Transverse colon (tissue), 4 donors: ENCODE measurements at regions not wholly inside any gene's neighbourhood (a gene's known extent, or its start where the extent isn't known, plus 50 kb on each side); places are given as distances from the start of the nearest gene placed in this dataset.

Experiments used
- DNase-seq: peaks from one replicate; pipeline ENCODE4 v3.0.0-alpha.2; 2019
- H3K27ac ChIP-seq, 4 donors: fragments of 200-600 bp; sonication (generic); 2 replicates each; pipeline ENCODE4 v1.5.1; 2016 to 2018; ENCODE audit warnings: inconsistent platforms in 4 of 4
- H3K27me3 ChIP-seq: fragments of 200-600 bp; sonication (generic); 2 replicates; pipeline ENCODE4 v1.5.1; 2017; ENCODE audit warnings: inconsistent platforms
- H3K36me3 ChIP-seq, 4 donors: fragments of 200-600 bp; sonication (generic); 2 replicates each; pipeline ENCODE4 v1.5.1; 2017 to 2019; ENCODE audit warnings: inconsistent platforms in 4 of 4
- H3K4me1 ChIP-seq, 4 donors: fragments of 200-600 bp; sonication (generic); 2 replicates each; pipeline ENCODE4 v1.5.1; 2017 to 2020; ENCODE audit warnings: inconsistent platforms in 4 of 4
- H3K4me3 ChIP-seq, 4 donors: fragments of 200-600 bp; sonication (generic); 1 replicate in 1 of 4; 2 replicates in 3 of 4; pipeline versions ENCODE4 v1.5.1 to v1.6.1; 2017 to 2019; ENCODE audit warnings: inconsistent platforms in 4 of 4
- H3K9me3 ChIP-seq, 2 donors: fragments of 200-600 bp; sonication (generic); 2 replicates each; pipeline ENCODE4 v1.5.1; 2017 to 2019; ENCODE audit warnings: inconsistent platforms in 2 of 2
- EP300 ChIP-seq: sonication (generic); formaldehyde crosslinking; IDR thresholded peaks from one replicate; pipeline ENCODE4 v1.6.1; 2017; ENCODE audit warnings: antibody characterized with exemption, low read depth
- POLR2A ChIP-seq: fragments of 450-650 bp; IDR thresholded peaks from one replicate; pipeline ENCODE4 v1.6.1; 2016; ENCODE audit warnings: antibody characterized with exemption, mild to moderate bottlenecking, moderate library complexity
- POLR2AphosphoS5 ChIP-seq, 3 donors: sonication (generic); formaldehyde crosslinking; IDR thresholded peaks; one replicate each; pipeline ENCODE4 v1.6.1; 2016; ENCODE audit warnings: antibody characterized with exemption in 3 of 3
- WGBS, 2 donors: methylation state at CpG; one replicate each; pipeline ENCODE4 v1.1.5; 2018; ENCODE audit warnings: low coverage in 1 of 2; 5-methylcytosine and 5-hydroxymethylcytosine counted together
- in situ Hi-C, 4 donors: fragments of 200-750 bp; cut with MboI; loops; one replicate each; pipeline versions ENCODE4 v1.15.0 to v1.15.1; 2017; ENCODE audit warnings: low sequenced_read_pairs in 3 of 4, low pct_ligation_motif_present in 1 of 4, low pct_unique_long_range_greater_than_20kb in 1 of 4
- intact Hi-C: fragments of 100-400 bp; cut with DNase I; formaldehyde crosslinking; loops from one replicate; pipeline ENCODE4 v1.15.1; 2023; ENCODE audit warnings: low total_unique reads
- TF ChIP-seq, protein P1 (sequence below), 5 experiments: fragments of 200-600 bp in 3 of 5; fragments of 450-650 bp in 2 of 5; sonication (generic) in 3 of 5; IDR thresholded peaks; 1 replicate in 2 of 5; 2 replicates in 3 of 5; pipeline ENCODE4 v1.5.1; 2016 to 2017; ENCODE audit warnings: antibody characterized with exemption in 5 of 5, inconsistent platforms in 3 of 5, mild to moderate bottlenecking in 2 of 5, moderate library complexity in 1 of 5

DNA sequence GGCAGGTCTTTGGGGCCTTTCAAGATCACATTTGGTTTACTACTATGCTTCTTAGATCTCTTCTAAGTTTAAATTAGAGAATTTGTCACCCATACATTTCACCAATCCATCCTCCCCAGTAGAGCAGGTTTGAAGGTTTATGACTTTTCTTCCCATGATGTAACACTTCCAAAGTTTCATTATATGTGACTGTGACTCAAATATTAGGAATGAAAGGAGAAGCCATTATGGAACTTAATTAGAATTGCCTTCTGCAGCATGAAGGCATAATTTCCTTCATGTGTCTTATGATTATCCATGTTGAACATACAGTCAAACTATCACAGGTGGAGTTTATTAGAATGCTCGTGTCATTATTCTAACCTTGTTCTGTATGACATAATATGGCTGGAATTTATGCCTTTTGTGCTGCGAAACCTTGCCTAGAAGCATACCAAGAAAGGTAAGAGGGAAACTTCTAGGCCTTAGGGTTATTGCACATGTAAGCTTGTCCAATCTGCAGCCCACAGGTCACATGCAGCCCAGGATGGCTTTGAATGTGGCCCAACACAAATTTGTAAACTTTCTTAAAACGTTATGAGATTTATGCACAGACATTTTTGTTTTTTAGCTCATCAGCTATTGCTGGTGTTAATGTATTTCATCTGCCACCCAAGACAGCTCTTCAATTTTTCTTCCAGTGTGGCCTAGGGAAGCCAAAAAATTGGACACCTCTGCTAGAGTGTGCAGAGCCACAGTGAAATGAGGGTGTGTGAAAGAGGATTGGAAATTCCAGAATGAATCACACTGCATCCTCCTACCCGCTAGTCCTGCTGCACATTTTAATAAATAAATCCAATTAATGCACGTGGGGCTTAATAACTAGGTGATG, 133.6 kb downstream of the TMEM26 start:
- no peak for TF ChIP-seq EP300
- TF ChIP-seq POLR2A = no peak
- TF ChIP-seq POLR2AphosphoS5 (IDR thresholded peaks at IDR 0.05) = no peak
- TF ChIP-seq, protein P1, sequence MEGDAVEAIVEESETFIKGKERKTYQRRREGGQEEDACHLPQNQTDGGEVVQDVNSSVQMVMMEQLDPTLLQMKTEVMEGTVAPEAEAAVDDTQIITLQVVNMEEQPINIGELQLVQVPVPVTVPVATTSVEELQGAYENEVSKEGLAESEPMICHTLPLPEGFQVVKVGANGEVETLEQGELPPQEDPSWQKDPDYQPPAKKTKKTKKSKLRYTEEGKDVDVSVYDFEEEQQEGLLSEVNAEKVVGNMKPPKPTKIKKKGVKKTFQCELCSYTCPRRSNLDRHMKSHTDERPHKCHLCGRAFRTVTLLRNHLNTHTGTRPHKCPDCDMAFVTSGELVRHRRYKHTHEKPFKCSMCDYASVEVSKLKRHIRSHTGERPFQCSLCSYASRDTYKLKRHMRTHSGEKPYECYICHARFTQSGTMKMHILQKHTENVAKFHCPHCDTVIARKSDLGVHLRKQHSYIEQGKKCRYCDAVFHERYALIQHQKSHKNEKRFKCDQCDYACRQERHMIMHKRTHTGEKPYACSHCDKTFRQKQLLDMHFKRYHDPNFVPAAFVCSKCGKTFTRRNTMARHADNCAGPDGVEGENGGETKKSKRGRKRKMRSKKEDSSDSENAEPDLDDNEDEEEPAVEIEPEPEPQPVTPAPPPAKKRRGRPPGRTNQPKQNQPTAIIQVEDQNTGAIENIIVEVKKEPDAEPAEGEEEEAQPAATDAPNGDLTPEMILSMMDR (IDR thresholded peaks at IDR 0.05) = no peak
- in situ Hi-C loops = no loop called here
- Histone ChIP-seq H3K27me3 (no peaks in the 10 kb centered on the region), H3K4me1 (no peaks in the 10 kb centered on the region), H3K9me3 (no peaks in the 10 kb centered on the region), H3K27ac (no peak overlapping the region), H3K36me3 (no peaks in the 10 kb centered on the region), H3K4me3 (no peak overlapping the region)
- no peak for DNase-seq
- 79 to 100% methylated on average over 2 to 5 of the region's 5 CpGs for WGBS, 2 donors
- intact Hi-C loops = no loop called here

DNA sequence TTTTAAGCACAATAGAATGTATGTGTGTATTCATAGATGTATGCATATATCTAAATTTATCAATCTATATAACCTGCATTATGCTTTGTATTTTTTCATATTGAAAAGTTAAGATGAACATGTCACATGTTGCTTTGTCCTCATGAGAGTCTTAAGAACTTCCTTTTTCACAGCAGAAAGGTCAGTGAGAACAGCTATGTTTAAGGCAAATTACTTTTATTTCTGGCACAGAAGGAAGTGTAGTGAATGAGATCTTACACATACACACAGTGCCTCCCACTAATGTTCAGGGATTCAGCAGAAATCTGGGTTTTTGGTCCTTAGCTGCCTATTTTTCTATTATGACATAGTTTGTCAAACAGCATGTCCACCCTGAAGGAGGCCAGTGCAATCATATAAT, 134.8 kb downstream of the TMEM26 start:
- Histone ChIP-seq H3K27ac (no peak overlapping the region), H3K27me3 (no peaks in the 10 kb centered on the region), H3K9me3 (no peaks in the 10 kb centered on the region), H3K4me1 (peaks cover 0 to 2% (median 0%) of the 10 kb centered on the region in 4 donors), H3K36me3 (no peaks in the 10 kb centered on the region), H3K4me3 (no peak overlapping the region)
- DNase-seq = no peak
- intact Hi-C loops = no loop called here
- TF ChIP-seq, protein P1 (IDR thresholded peaks at IDR 0.05) = no peak
- TF ChIP-seq POLR2AphosphoS5 (IDR thresholded peaks at IDR 0.05) = no peak
- no peak for TF ChIP-seq EP300
- no peak for TF ChIP-seq POLR2A
- in situ Hi-C loops = no loop called here

DNA sequence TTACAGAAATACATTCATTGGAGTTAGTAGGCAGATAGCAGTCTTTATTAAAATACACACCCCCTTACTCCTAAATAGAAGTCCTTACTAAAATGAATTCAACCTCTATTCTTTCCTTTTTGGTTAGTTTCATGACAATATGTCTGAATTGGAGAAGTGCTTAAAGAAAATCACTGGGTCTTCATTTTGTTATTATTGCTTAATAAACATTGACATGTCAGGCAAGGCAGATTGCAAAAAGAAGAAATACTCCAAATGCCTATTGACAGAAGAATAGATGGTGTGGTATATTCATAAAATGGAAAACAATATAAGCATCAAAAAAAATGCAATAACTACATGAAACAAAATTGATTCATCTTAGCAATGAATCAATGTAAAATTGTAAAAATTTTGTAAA, 135.5 kb downstream of the TMEM26 start:
- no peak for TF ChIP-seq POLR2AphosphoS5 (IDR thresholded peaks at IDR 0.05)
- TF ChIP-seq, protein P1 (IDR thresholded peaks at IDR 0.05) = no peak
- no peak for TF ChIP-seq EP300
- TF ChIP-seq POLR2A = no peak
- Histone ChIP-seq H3K4me1 (peaks cover 0 to 8% (median 2%) of the 10 kb centered on the region in 4 donors), H3K36me3 (no peaks in the 10 kb centered on the region), H3K27ac (no peak overlapping the region), H3K4me3 (no peak overlapping the region), H3K27me3 (no peaks in the 10 kb centered on the region), H3K9me3 (no peaks in the 10 kb centered on the region)
- DNase-seq = no peak
- intact Hi-C loops (no loop called here), in situ Hi-C loops (no loop called here)

DNA sequence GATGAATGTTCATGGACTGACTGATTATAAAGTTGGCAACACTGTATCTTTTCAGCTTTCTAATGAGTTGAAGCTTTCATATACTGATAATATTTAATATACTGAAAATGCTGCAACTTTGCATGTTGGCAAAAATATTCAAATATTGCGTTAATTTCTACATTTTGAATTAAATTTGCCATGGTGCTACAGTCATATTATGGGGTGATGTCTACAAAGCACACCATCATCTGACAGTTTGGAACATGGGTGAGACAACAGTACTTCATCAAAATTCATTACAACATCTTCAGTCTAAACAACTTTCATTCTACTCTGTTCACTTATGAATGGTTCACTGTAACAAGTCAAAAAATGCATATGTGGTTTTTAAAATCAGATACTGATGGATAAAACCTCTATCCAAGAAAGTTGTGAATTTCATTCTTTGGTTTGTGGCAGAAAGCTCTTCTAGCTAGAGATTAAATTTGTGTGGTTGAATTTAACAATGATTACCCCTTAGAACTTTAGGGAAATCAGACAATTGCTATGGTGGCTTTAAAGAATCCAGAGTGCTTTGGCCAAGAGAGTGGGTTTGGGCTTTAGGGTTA, 136.4 kb downstream of the TMEM26 start:
- peaks cover 0 to 8% (median 2%) of the 10 kb centered on the region in 4 donors for H3K4me1 ChIP-seq
- no peaks in the 10 kb centered on the region for H3K36me3 ChIP-seq
- in situ Hi-C loops (no loop called here), intact Hi-C loops (no loop called here)
- 88 to 100% methylated on average over 1 of the region's 1 CpG for WGBS, 2 donors
- DNase-seq = no peak
- no peaks in the 10 kb centered on the region for H3K27me3 ChIP-seq
- TF ChIP-seq POLR2A = no peak
- TF ChIP-seq POLR2AphosphoS5 (IDR thresholded peaks at IDR 0.05) = no peak
- no peak for TF ChIP-seq EP300
- TF ChIP-seq, protein P1 (IDR thresholded peaks at IDR 0.05) = no peak
- no peak overlapping the region for H3K27ac ChIP-seq
- H3K4me3 ChIP-seq = no peak overlapping the region
- no peaks in the 10 kb centered on the region for H3K9me3 ChIP-seq
